ENCODE measurements at regions not wholly inside any gene's neighbourhood (a gene's known extent, or its start where the extent isn't known, plus 50 kb on each side); places are given as distances from the start of the nearest gene placed in this dataset.
"Not testable (repeated sequence)": the region's sequence is repeated elsewhere in the genome, so short reads cannot be mapped to it uniquely, and the experiment has no call there.

- peak; percentile 48 for ATAC-seq
Observed at GRCh38 chr3:177824190-177824786, 627.0 kb upstream of the TBL1XR1 start.

DNA sequence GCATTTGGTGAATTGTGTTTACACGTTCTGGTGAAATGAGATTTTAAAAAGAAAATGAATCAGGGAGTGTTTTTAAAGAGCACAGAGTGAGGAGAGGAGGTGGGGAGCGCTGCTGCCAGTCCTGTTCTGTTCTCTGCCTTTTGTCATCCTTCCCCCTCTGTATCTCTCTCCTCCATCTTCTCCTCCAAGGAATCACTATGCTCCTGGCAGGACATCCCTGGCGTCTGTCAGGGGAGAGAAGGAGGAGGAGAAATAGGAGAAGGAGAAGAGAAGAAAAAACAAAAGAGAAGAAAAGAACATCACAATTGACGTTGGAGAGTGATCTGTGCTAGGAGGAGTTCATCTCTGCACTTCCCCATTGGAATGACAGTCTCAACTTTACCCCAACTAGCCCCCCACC is 627.6 kb upstream of the TBL1XR1 start:
- ATAC-seq = no peak

GRCh38 chr3:177826253-177826652 is 629.0 kb upstream of the TBL1XR1 start:
- ATAC-seq = no peak

- peak; percentile 72 for ATAC-seq
Observed at GRCh38 chr3:177827511-177828207, 630.4 kb upstream of the TBL1XR1 start.

DNA sequence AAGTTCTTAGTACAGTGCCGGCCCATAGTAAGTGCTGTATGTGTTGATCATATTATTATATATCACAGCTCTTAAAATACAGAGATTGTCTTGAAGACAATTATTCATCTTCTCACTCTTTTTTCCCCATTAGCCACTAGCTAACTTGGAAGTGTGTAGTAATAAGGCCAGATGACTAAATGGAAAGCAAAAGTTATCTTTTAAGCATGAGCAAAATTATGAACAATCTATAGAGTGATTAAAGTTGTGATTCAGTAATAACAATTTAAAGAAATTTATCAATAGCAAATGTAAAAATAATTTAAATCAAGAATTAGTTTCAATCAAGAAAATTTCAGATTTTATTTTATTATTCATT is 630.9 kb upstream of the TBL1XR1 start:
- ATAC-seq = no peak

- peak; percentile 76 for ATAC-seq
Observed at GRCh38 chr3:177830411-177830849, 633.1 kb upstream of the TBL1XR1 start.

DNA sequence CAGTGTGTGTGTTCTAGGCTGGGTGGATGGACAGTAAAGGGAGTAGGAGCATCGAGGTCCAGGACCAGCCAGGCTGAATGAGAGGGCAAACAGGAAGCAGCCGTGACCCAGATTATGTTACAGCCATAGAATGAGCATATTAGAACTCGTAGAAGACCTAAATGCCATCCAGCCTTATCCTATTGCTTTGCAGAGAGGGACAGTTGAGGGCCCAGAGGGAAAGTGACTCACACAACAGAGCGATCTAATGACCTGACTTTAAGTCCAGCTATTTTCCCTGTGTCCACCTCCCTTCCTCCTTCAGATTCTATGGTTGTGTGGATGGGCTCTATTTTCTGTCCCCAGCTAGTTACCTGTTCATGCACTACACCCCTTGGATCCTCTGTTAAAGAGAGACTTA is 634.1 kb upstream of the TBL1XR1 start:
- ATAC-seq = no peak

GRCh38 chr3:177832880-177833279 is 635.6 kb upstream of the TBL1XR1 start:
- ATAC-seq = no peak

- ATAC-seq = no peak
Observed at GRCh38 chr3:177833332-177833731, 636.0 kb upstream of the TBL1XR1 start.

DNA sequence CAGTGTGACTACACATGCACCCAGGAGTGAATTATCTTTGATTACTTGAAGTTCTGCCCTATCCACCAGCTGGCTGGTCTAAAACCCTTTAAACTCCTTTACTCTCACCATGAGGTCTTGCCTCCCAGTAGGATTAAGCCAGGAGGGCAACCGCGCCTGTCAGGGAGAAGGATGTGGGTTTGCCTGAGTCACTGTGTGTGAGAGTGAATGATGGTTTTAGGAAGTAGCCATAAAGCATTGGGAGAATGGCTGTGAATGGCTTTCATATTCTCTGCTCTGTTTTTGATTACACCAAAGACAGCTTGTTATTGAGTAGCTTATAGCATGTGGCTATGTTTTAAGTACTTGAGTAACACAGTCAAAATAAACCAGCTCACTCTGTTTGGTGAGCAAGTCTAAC is 637.7 kb upstream of the TBL1XR1 start:
- peak; percentile 29 for ATAC-seq

- ATAC-seq = no peak
Observed at GRCh38 chr3:177835917-177836316, 638.6 kb upstream of the TBL1XR1 start.

GRCh38 chr3:177836671-177837070 is 639.4 kb upstream of the TBL1XR1 start:
- ATAC-seq = peak; percentile 63

DNA sequence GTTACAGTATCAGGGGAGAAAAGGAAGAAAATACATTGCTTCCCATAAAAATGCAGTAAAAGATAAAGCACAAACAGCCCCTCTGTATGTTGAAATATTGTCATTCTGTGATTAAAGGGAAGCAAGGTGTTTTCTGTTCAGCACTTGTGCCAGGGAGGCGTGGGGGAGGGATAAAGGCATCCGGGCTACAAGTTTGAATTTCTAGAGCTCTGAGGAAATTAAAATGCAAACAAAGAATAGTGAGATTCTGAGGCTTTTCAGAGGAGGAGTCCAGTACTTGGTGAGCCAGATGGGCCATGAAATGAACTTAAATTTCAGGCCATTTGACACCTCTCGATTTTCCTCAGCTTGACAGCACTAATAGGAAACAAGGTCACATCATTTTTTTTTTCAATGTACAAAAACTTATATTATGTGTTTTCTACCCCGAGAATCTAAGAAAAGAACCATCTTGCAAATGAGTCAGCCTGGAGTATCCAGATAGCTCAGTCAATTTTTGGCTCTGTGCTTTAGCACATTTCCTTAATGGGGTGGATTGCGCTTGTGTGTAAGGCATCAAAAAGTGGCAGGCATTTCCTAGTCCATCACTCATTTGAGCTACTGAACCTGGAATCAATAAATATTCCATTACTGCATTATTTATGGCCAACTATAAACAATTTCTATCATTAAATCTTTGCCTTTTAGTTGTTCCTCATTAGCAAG is 640.8 kb upstream of the TBL1XR1 start:
- no peak for ATAC-seq

- no peak for ATAC-seq
Observed at GRCh38 chr3:177838766-177839350, 641.6 kb upstream of the TBL1XR1 start.

DNA sequence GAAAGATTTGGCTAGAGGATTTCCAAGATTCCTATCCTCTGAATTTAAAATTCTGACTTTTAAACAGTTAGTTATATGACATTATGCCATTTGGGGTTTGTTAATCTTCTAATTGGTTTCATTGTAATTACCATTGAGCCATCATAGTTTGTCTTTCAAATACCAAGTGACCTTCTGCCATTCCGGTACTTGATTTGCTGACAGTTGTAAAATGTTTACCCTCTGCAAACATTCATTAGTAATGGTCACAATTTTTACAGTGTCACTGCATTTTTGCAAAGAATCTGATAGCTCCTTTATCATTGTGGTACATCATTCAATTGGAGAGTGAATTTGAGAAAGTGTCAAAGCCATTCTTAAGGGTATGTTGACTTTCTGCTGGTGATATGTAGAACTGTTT is 645.0 kb upstream of the TBL1XR1 start:
- ATAC-seq = no peak

- ATAC-seq = no peak
Observed at GRCh38 chr3:177842743-177843734, 645.8 kb upstream of the TBL1XR1 start.

DNA sequence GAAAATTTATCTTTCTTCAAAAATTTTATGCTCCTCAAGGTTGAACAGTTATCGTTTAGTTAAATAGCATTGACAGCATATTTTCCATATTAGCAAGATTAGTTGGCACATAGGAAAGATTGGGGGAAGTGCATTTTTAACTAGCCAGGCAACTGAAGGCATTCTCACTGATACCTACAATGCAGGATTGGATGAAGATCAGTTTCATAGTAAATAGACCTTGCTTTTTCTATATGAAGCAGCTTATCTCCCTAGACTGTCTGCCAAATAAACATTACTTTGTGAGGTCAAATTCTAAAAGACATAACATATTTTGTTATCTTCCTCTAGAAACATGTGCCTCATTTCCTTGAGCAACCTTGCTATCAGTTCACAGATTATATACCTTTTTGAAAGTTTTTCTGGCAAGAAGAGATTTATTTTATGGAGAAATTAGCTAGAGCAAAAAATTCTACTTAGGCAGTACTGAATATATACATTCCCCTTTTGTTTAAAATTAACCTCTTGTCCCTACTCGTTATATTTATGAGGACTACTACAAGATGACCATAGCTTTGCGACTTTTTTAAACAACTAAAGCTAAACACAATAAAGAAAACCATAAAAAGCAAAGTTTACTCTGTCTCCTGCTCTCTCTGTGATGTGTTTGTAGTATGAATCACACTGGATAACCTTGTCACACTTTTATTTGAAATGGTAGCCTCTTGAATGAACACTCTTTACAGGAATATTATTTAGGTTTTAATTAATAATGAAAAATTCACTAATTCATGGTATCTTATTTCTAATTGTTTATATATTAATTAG is 654.9 kb upstream of the TBL1XR1 start:
- no peak for ATAC-seq

DNA sequence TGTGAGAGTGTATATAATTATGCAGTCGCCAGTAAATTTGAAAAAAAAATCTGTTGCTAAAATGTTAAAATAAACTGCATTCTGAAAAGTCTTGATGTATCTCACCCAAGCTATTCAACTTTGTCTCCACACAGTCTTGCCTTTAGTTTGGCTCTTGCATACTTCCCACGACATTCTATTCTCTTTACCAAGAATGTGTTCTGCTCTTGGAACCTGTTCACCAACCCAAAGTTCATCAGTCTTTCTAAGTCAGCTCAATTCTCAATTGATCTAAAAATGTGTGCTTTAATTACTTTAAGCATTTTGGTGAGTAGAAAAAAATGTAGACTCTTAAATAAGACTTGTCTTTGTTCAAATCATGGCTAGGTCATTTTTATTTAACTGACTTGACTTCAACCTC is 657.7 kb upstream of the TBL1XR1 start:
- no peak for ATAC-seq

DNA sequence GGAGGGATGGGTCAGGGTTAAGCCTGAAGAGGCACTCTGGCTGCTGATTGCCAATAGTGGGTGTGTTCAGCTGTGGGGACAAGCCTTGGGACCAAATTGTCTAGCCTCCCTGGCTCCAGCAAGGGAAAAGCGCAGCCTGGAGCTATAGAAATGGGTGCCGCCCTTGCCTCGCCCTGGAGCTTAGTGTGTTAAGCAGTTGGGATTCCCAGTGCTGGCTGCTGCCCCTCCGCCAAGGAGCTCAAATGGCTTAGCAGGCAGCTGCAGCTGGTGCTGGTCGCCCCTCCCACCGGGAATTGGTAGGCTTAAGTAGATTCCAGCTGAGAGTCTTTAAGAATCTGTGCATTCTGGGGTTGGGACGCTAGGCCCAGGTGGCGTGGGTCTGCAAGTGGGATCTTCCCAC is 662.9 kb upstream of the TBL1XR1 start:
- no peak for ATAC-seq

DNA sequence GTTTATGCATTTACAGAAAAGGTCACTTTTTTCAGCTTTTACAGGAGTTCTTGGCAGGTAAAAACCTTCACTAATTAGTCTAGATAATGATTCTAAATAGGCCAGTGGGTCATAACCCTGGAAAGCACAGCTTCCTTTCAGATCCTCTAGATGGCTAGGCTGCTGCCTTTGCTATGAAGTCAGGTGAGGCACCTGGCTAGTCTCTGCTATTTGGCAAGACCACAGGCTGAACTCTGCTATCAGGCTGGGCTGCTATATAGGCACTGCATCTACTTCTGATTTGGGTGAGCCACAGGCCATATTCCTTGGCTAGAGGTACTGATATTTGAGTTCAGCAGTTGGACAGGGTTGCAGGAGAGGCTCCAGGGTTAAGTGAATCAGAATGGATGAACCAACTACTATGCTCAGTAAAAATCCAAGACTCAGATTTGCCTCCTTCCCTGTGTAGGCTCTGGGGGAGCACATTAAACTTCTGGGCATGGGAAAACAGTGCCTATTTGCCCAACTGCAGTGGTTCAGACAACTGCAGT is 665.7 kb upstream of the TBL1XR1 start:
- ATAC-seq = no peak

- ATAC-seq = not testable (repeated sequence)
Observed at GRCh38 chr3:177871267-177871666, 665.0 kb upstream of the KCNMB2 start.
